ENCODE measurements at regions not wholly inside any gene's neighbourhood (a gene's known extent, or its start where the extent isn't known, plus 50 kb on each side); places are given as distances from the start of the nearest gene placed in this dataset.

- H2AFZ ChIP-seq (ENCODE audit: low read length) = no peak overlapping the region
- H3K36me3 ChIP-seq (replicated peaks in 1 of 2; ENCODE audit: control insufficient read depth in 2 of 2, insufficient read depth in 2 of 2, low read length in 2 of 2) = no peaks in the 10 kb centered on the region
- H4K91ac ChIP-seq (ENCODE audit: low read depth, low read length, poor library complexity) = no peak overlapping the region
Measured at GRCh38 chr13:81917810-81918209, 1576.9 kb upstream of the SPRY2 start.

GRCh38 chr13:81916461-81916860 lies 1575.5 kb upstream of the SPRY2 start:
- Histone ChIP-seq H3K18ac (ENCODE audit: low read length) (no peak overlapping the region), H3K4me1 (ENCODE audit: control insufficient read depth in 2 of 2, insufficient read depth in 1 of 2, low read depth in 1 of 2, low read length in 2 of 2) (no peaks in the 10 kb centered on the region), H2BK15ac (ENCODE audit: low read length) (no peak overlapping the region), H4K8ac (ENCODE audit: low read depth, low read length) (no peak overlapping the region), H3K79me1 (ENCODE audit: low read depth, low read length) (no peaks in the 10 kb centered on the region), H2BK5ac (ENCODE audit: low read length) (no peak overlapping the region), H2AK5ac (ENCODE audit: low read depth, low read length) (no peak overlapping the region), H3K27ac (replicated peaks; ENCODE audit: low read length) (no peak overlapping the region), H3K14ac (ENCODE audit: low read length) (no peak overlapping the region), H3K4me2 (ENCODE audit: insufficient read depth, low read length, poor library complexity, severe bottlenecking) (no peak overlapping the region), H3K4me3 (ENCODE audit: low read length in 2 of 2) (no peak overlapping the region), H3K23ac (ENCODE audit: low read depth, low read length, poor library complexity) (no peak overlapping the region), H2BK120ac (ENCODE audit: low read depth, low read length) (no peak overlapping the region), H3K27me3 (ENCODE audit: control insufficient read depth in 3 of 3, insufficient read depth in 3 of 3, low read depth in 1 of 3, low read length in 3 of 3) (no peaks in the 10 kb centered on the region), H2BK12ac (ENCODE audit: low read length) (no peak overlapping the region), H3K9ac (ENCODE audit: low read depth, low read length, poor library complexity) (no peak overlapping the region), H3K36me3 (replicated peaks in 1 of 2; ENCODE audit: control insufficient read depth in 2 of 2, insufficient read depth in 2 of 2, low read length in 2 of 2) (no peaks in the 10 kb centered on the region), H2AFZ (ENCODE audit: low read length) (no peak overlapping the region), H4K91ac (ENCODE audit: low read depth, low read length, poor library complexity) (no peak overlapping the region), H3K4ac (ENCODE audit: low read length) (no peak overlapping the region), H3K9me3 (replicated peaks in 1 of 2; ENCODE audit: control insufficient read depth in 2 of 2, insufficient read depth in 1 of 2, low read depth in 1 of 2, low read length in 2 of 2) (no peaks in the 10 kb centered on the region)
- DNase-seq (ENCODE audit: low spot score) = no peak

More at GRCh38 chr13:81917810-81918209, 1576.9 kb upstream of the SPRY2 start:
- Histone ChIP-seq H3K9ac (ENCODE audit: low read depth, low read length, poor library complexity) (no peak overlapping the region), H3K14ac (ENCODE audit: low read length) (no peak overlapping the region), H2BK5ac (ENCODE audit: low read length) (no peak overlapping the region), H3K4ac (ENCODE audit: low read length) (no peak overlapping the region), H3K27me3 (ENCODE audit: control insufficient read depth in 3 of 3, insufficient read depth in 3 of 3, low read depth in 1 of 3, low read length in 3 of 3) (no peaks in the 10 kb centered on the region), H3K4me1 (ENCODE audit: control insufficient read depth in 2 of 2, insufficient read depth in 1 of 2, low read depth in 1 of 2, low read length in 2 of 2) (no peaks in the 10 kb centered on the region), H4K8ac (ENCODE audit: low read depth, low read length) (no peak overlapping the region), H2AK5ac (ENCODE audit: low read depth, low read length) (no peak overlapping the region), H3K23ac (ENCODE audit: low read depth, low read length, poor library complexity) (no peak overlapping the region), H3K9me3 (replicated peaks in 1 of 2; ENCODE audit: control insufficient read depth in 2 of 2, insufficient read depth in 1 of 2, low read depth in 1 of 2, low read length in 2 of 2) (no peaks in the 10 kb centered on the region), H2BK120ac (ENCODE audit: low read depth, low read length) (no peak overlapping the region), H2BK12ac (ENCODE audit: low read length) (no peak overlapping the region), H3K4me3 (ENCODE audit: low read length in 2 of 2) (no peak overlapping the region), H2BK15ac (ENCODE audit: low read length) (no peak overlapping the region), H3K79me1 (ENCODE audit: low read depth, low read length) (no peaks in the 10 kb centered on the region), H3K27ac (replicated peaks; ENCODE audit: low read length) (no peak overlapping the region), H3K4me2 (ENCODE audit: insufficient read depth, low read length, poor library complexity, severe bottlenecking) (no peak overlapping the region), H3K18ac (ENCODE audit: low read length) (no peak overlapping the region)
- DNase-seq (ENCODE audit: low spot score) = no peak
- no CpG with 5 or more reads among the region's 2 CpGs for WGBS, 2 donors (ENCODE audit: extremely low coverage in 2 of 2, insufficient read length in 2 of 2, insufficient replicate concordance in 1 of 2)

DNA sequence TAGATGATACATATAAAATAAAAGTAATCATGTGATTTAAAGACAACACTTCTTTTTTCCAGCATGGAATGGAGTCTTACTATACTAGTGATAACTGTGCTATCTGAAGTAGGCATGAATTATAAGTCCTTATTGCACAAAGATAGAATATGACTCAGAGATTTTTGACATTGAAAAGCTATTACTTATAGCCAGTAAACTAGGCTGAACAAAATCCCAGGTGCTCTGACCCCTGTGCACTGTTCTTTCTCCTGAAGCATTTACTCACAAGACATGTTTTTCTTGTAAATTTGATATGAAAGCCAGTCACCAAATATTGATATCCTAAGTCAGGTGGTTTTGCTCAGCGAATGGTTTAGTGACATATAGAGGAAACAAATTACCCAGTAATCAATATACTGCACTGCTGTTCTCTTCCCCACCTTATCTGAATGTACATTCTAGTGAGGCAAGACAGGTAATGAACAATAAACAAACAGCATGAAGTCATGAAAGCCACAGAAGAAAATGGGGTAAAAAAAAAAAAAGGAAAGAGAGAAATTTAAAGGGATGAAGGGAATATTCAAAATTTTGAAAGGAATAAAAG lies 1567.0 kb upstream of the SPRY2 start:
- H3K14ac ChIP-seq (ENCODE audit: low read length) = no peak overlapping the region
- no peak overlapping the region for H2BK5ac ChIP-seq (ENCODE audit: low read length)
- H3K27ac ChIP-seq (replicated peaks; ENCODE audit: low read length) = no peak overlapping the region
- H3K23ac ChIP-seq (ENCODE audit: low read depth, low read length, poor library complexity) = no peak overlapping the region
- H2AFZ ChIP-seq (ENCODE audit: low read length) = no peak overlapping the region
- H3K9ac ChIP-seq (ENCODE audit: low read depth, low read length, poor library complexity) = no peak overlapping the region
- H3K18ac ChIP-seq (ENCODE audit: low read length) = no peak overlapping the region
- H4K8ac ChIP-seq (ENCODE audit: low read depth, low read length) = no peak overlapping the region
- no CpG with 5 or more reads among the region's 1 CpG for WGBS, 2 donors (ENCODE audit: extremely low coverage in 2 of 2, insufficient read length in 2 of 2, insufficient replicate concordance in 1 of 2)
- H2BK15ac ChIP-seq (ENCODE audit: low read length) = no peak overlapping the region
- no peak overlapping the region for H2BK12ac ChIP-seq (ENCODE audit: low read length)
- H4K91ac ChIP-seq (ENCODE audit: low read depth, low read length, poor library complexity) = no peak overlapping the region
- no peaks in the 10 kb centered on the region for H3K79me1 ChIP-seq (ENCODE audit: low read depth, low read length)
- H3K27me3 ChIP-seq (ENCODE audit: control insufficient read depth in 3 of 3, insufficient read depth in 3 of 3, low read depth in 1 of 3, low read length in 3 of 3) = no peaks in the 10 kb centered on the region
- H2AK5ac ChIP-seq (ENCODE audit: low read depth, low read length) = no peak overlapping the region
- no peak overlapping the region for H3K4me3 ChIP-seq (ENCODE audit: low read length in 2 of 2)
- no peak overlapping the region for H2BK120ac ChIP-seq (ENCODE audit: low read depth, low read length)
- H3K36me3 ChIP-seq (replicated peaks in 1 of 2; ENCODE audit: control insufficient read depth in 2 of 2, insufficient read depth in 2 of 2, low read length in 2 of 2) = no peaks in the 10 kb centered on the region
- no peaks in the 10 kb centered on the region for H3K4me1 ChIP-seq (ENCODE audit: control insufficient read depth in 2 of 2, insufficient read depth in 1 of 2, low read depth in 1 of 2, low read length in 2 of 2)
- no peak overlapping the region for H3K4me2 ChIP-seq (ENCODE audit: insufficient read depth, low read length, poor library complexity, severe bottlenecking)
- H3K4ac ChIP-seq (ENCODE audit: low read length) = no peak overlapping the region
- no peaks in the 10 kb centered on the region for H3K9me3 ChIP-seq (replicated peaks in 1 of 2; ENCODE audit: control insufficient read depth in 2 of 2, insufficient read depth in 1 of 2, low read depth in 1 of 2, low read length in 2 of 2)
- no peak for DNase-seq (ENCODE audit: low spot score)

DNA sequence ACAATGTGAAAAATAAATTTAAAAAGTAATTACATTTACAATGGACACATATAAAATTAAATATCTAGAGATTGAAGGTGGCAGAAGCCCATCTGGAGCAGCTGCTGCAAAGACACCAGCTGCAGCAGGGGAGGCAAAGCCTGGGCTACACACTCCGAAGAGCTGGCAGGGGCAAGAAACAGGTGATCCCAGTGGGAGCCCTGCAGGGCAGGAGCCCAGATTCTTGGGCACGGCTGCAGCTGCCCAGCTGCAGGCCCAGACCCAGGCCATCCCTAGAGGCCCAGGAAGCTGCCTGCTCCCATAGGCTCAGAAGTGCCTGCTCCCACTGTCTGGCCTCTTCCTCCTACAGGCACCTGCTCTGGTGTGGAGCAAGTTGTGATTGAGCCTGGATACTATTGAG lies 1547.9 kb upstream of the SPRY2 start:
- no CpG with 5 or more reads among the region's 2 CpGs for WGBS, 2 donors (ENCODE audit: extremely low coverage in 2 of 2, insufficient read length in 2 of 2, insufficient replicate concordance in 1 of 2)
- no peak overlapping the region for H2BK120ac ChIP-seq (ENCODE audit: low read depth, low read length)

More for the DNA sequence above, 1547.9 kb upstream of the SPRY2 start:
- peaks cover 0 to 5% of the 10 kb centered on the region in 2 donors for H3K9me3 ChIP-seq (replicated peaks in 1 of 2; ENCODE audit: control insufficient read depth in 2 of 2, insufficient read depth in 1 of 2, low read depth in 1 of 2, low read length in 2 of 2)
- no peak overlapping the region for H4K8ac ChIP-seq (ENCODE audit: low read depth, low read length)
- H2AK5ac ChIP-seq (ENCODE audit: low read depth, low read length) = no peak overlapping the region
- H3K4ac ChIP-seq (ENCODE audit: low read length) = no peak overlapping the region
- no peak overlapping the region for H2AFZ ChIP-seq (ENCODE audit: low read length)
- no peak overlapping the region for H2BK15ac ChIP-seq (ENCODE audit: low read length)
- H2BK12ac ChIP-seq (ENCODE audit: low read length) = no peak overlapping the region
- no peaks in the 10 kb centered on the region for H3K36me3 ChIP-seq (replicated peaks in 1 of 2; ENCODE audit: control insufficient read depth in 2 of 2, insufficient read depth in 2 of 2, low read length in 2 of 2)
- H3K27ac ChIP-seq (replicated peaks; ENCODE audit: low read length) = no peak overlapping the region
- H3K27me3 ChIP-seq (ENCODE audit: control insufficient read depth in 3 of 3, insufficient read depth in 3 of 3, low read depth in 1 of 3, low read length in 3 of 3) = no peaks in the 10 kb centered on the region
- no peaks in the 10 kb centered on the region for H3K4me1 ChIP-seq (ENCODE audit: control insufficient read depth in 2 of 2, insufficient read depth in 1 of 2, low read depth in 1 of 2, low read length in 2 of 2)
- H4K91ac ChIP-seq (ENCODE audit: low read depth, low read length, poor library complexity) = no peak overlapping the region
- H3K79me1 ChIP-seq (ENCODE audit: low read depth, low read length) = no peaks in the 10 kb centered on the region
- DNase-seq (ENCODE audit: low spot score) = no peak
- no peak overlapping the region for H3K9ac ChIP-seq (ENCODE audit: low read depth, low read length, poor library complexity)
- no peak overlapping the region for H3K18ac ChIP-seq (ENCODE audit: low read length)
- no peak overlapping the region for H3K14ac ChIP-seq (ENCODE audit: low read length)
- H2BK5ac ChIP-seq (ENCODE audit: low read length) = no peak overlapping the region
- H3K23ac ChIP-seq (ENCODE audit: low read depth, low read length, poor library complexity) = no peak overlapping the region
- peak overlapping the region in 1 of 2 donors; percentile 50 for H3K4me3 ChIP-seq (ENCODE audit: low read length in 2 of 2)
- no peak overlapping the region for H3K4me2 ChIP-seq (ENCODE audit: insufficient read depth, low read length, poor library complexity, severe bottlenecking)

Measured in neuronal stem cell (in vitro differentiated cells).